MCF 10A (cell line): ENCODE measurements at regions not wholly inside any gene's neighbourhood (a gene's known extent, or its start where the extent isn't known, plus 50 kb on each side); places are given as distances from the start of the nearest gene placed in this dataset.
"Not testable (repeated sequence)": the region's sequence is repeated elsewhere in the genome, so short reads cannot be mapped to it uniquely, and the experiment has no call there.

Experiments used
- BruUV-seq: library from RNA; stranded (reverse); fragments of 400-500 nt; replicated peaks from 2 replicates; lab custom pipeline; 2021; lab: Mats Ljungman, UMichigan
- CTCF ChIA-PET: fragments of 300-600 bp; sonication (Branson Sonifier 250); formaldehyde crosslinking; extraction: SDS; loops from one replicate; lab custom pipeline; 2021; ENCODE audit warnings: antibody characterized with exemption, inconsistent platforms; lab: Yijun Ruan, JAX
- POLR2A ChIA-PET: fragments of 300-600, 350-650 bp; sonication (Branson Sonifier 250); formaldehyde crosslinking; extraction: SDS; loops from one replicate; lab custom pipeline; 2020; ENCODE audit warnings: antibody characterized with exemption, inconsistent platforms; lab: Yijun Ruan, JAX
- DNase-seq: peaks from one replicate; pipeline ENCODE4 v3.0.0-alpha.2; 2018; ENCODE audit not compliant: unreplicated experiment
- H3K27ac Mint-ChIP-seq: one replicate; pipeline ENCODE4 v1.8.0; 2022; ENCODE audit warnings: mild to moderate bottlenecking, low read depth, mixed read lengths; ENCODE audit not compliant: unreplicated experiment
- H3K27me3 Mint-ChIP-seq: one replicate; pipeline ENCODE4 v1.8.0; 2022; ENCODE audit warnings: mixed read lengths; ENCODE audit not compliant: insufficient read depth, unreplicated experiment
- H3K36me3 Mint-ChIP-seq: one replicate; pipeline ENCODE4 v1.8.0; 2022; ENCODE audit warnings: mild to moderate bottlenecking, moderate library complexity, mixed read lengths; ENCODE audit not compliant: insufficient read depth, unreplicated experiment
- H3K4me1 Mint-ChIP-seq: one replicate; pipeline ENCODE4 v1.8.0; 2022; ENCODE audit warnings: mixed read lengths; ENCODE audit not compliant: insufficient read depth, unreplicated experiment
- H3K4me3 Mint-ChIP-seq: one replicate; pipeline ENCODE4 v1.8.0; 2022; ENCODE audit warnings: mild to moderate bottlenecking, moderate library complexity, mixed read lengths; ENCODE audit not compliant: unreplicated experiment
- H3K9me3 Mint-ChIP-seq: one replicate; pipeline ENCODE4 v1.8.0; 2022; ENCODE audit warnings: mixed read lengths; ENCODE audit not compliant: unreplicated experiment
- CTCF ChIP-seq: fragments of 200-600 bp; IDR thresholded peaks from one replicate; pipeline ENCODE4 v1.8.0; 2022; ENCODE audit warnings: antibody characterized with exemption, mild to moderate bottlenecking; ENCODE audit not compliant: unreplicated experiment
- intact Hi-C: fragments of 100-400 bp; cut with micrococcal nuclease; formaldehyde crosslinking; loops from 2 replicates; pipeline ENCODE4 v1.14.1; 2022

- DNase-seq: no peak
- no peak for TF ChIP-seq CTCF
- ChIA-PET POLR2A (interaction anchor here (0.7 kb wide), 1 partner anchor 1454 kb away, joined by 3 read pairs; no protein-coding TSS in a partner anchor), CTCF (no interaction called here)
- no peaks in the 10 kb centered on the region for H3K4me1 Mint-ChIP-seq
- H3K36me3 Mint-ChIP-seq: no peaks in the 10 kb centered on the region
- BruUV-seq: no TSS peak
- H3K9me3 Mint-ChIP-seq: no peaks in the 10 kb centered on the region
- no peaks in the 10 kb centered on the region for H3K27me3 Mint-ChIP-seq
- no peak overlapping the region for H3K27ac Mint-ChIP-seq
- H3K4me3 Mint-ChIP-seq: no peak overlapping the region
- intact Hi-C loops: no loop called here
Observed at GRCh38 chr13:89393758-89394304, 1722.7 kb downstream of the SLITRK5 start.

GRCh38 chr13:89401264-89401675 lies 1730.1 kb downstream of the SLITRK5 start:
- Mint-ChIP-seq H3K4me1 (peaks cover 16% of the 10 kb centered on the region), H3K36me3 (no peaks in the 10 kb centered on the region), H3K27ac (peak overlapping the region; percentile 80), H3K9me3 (no peaks in the 10 kb centered on the region), H3K27me3 (no peaks in the 10 kb centered on the region), H3K4me3 (peak overlapping the region; percentile 35)
- TF ChIP-seq CTCF: no peak
- ChIA-PET CTCF (interaction anchor here (0.7 kb wide), 1 partner anchor 1465 kb away, joined by 3 read pairs; no protein-coding TSS in a partner anchor), POLR2A (no interaction called here)
- peak; percentile 81 for DNase-seq
- intact Hi-C loops: no loop called here
- no TSS peak for BruUV-seq

GRCh38 chr13:89402211-89402610 lies 1731.0 kb downstream of the SLITRK5 start:
- peak overlapping the region; percentile 80 for H3K27ac Mint-ChIP-seq
- H3K9me3 Mint-ChIP-seq: no peaks in the 10 kb centered on the region
- H3K4me3 Mint-ChIP-seq: no peak overlapping the region
- intact Hi-C loops: no loop called here
- peaks cover 16% of the 10 kb centered on the region for H3K4me1 Mint-ChIP-seq
- TF ChIP-seq CTCF: no peak
- no peaks in the 10 kb centered on the region for H3K27me3 Mint-ChIP-seq
- POLR2A ChIA-PET: no interaction called here
- no TSS peak for BruUV-seq
- no peaks in the 10 kb centered on the region for H3K36me3 Mint-ChIP-seq
- no peak for DNase-seq
- CTCF ChIA-PET: no interaction called here

- H3K36me3 Mint-ChIP-seq, H3K4me3 Mint-ChIP-seq, intact Hi-C loops, POLR2A ChIA-PET, H3K9me3 Mint-ChIP-seq, CTCF ChIA-PET, BruUV-seq, H3K27ac Mint-ChIP-seq, DNase-seq, H3K27me3 Mint-ChIP-seq: not testable (repeated sequence)
- H3K4me1 Mint-ChIP-seq: peaks cover 13% of the 10 kb centered on the region
Observed at GRCh38 chr13:89406096-89406495, 1734.9 kb downstream of the SLITRK5 start.
